Calu3 (cell line): ENCODE measurements at regions not wholly inside any gene's neighbourhood (a gene's known extent, or its start where the extent isn't known, plus 50 kb on each side); places are given as distances from the start of the nearest gene placed in this dataset.

ENCODE experiments used
- BruUV-seq: library from RNA; stranded (reverse); fragments of 400-500 nt; replicated peaks from 2 replicates; lab custom pipeline; 2021; lab: Mats Ljungman, UMichigan
- CTCF ChIA-PET: fragments of 300-600 bp; sonication (Branson Sonifier 250); formaldehyde crosslinking; loops from one replicate; lab custom pipeline; 2022; ENCODE audit warnings: antibody characterized with exemption; lab: Charles Lee
- DNase-seq: peaks from one replicate; pipeline ENCODE4 v3.0.0; 2022
- H3K27ac Mint-ChIP-seq: one replicate; pipeline ENCODE4 v1.8.0; 2022; ENCODE audit warnings: mixed read lengths; ENCODE audit not compliant: unreplicated experiment
- H3K27me3 Mint-ChIP-seq: one replicate; pipeline ENCODE4 v1.8.0; 2022; ENCODE audit warnings: mixed read lengths; ENCODE audit not compliant: unreplicated experiment
- H3K36me3 Mint-ChIP-seq: one replicate; pipeline ENCODE4 v1.8.0; 2022; ENCODE audit warnings: mild to moderate bottlenecking, moderate library complexity, mixed read lengths; ENCODE audit not compliant: insufficient read depth, unreplicated experiment
- H3K4me1 Mint-ChIP-seq: one replicate; pipeline ENCODE4 v1.8.0; 2022; ENCODE audit warnings: mild to moderate bottlenecking, low read depth, mixed read lengths; ENCODE audit not compliant: unreplicated experiment
- H3K4me3 Mint-ChIP-seq: one replicate; pipeline ENCODE4 v1.8.0; 2022; ENCODE audit warnings: mild to moderate bottlenecking, low read depth, moderate library complexity, mixed read lengths; ENCODE audit not compliant: unreplicated experiment
- H3K9me3 Mint-ChIP-seq: one replicate; pipeline ENCODE4 v1.8.0; 2022; ENCODE audit warnings: low read depth, mixed read lengths; ENCODE audit not compliant: unreplicated experiment
- intact Hi-C: fragments of 100-400 bp; cut with micrococcal nuclease; formaldehyde crosslinking; loops from one replicate; pipeline ENCODE4 v1.10.0; 2022; ENCODE audit not compliant: unreplicated experiment
- TF ChIP-seq, protein P1 (sequence below): fragments of 200-600 bp; IDR thresholded peaks from one replicate; pipeline ENCODE4 v1.8.0; 2022; ENCODE audit warnings: antibody characterized with exemption; ENCODE audit not compliant: unreplicated experiment

DNA sequence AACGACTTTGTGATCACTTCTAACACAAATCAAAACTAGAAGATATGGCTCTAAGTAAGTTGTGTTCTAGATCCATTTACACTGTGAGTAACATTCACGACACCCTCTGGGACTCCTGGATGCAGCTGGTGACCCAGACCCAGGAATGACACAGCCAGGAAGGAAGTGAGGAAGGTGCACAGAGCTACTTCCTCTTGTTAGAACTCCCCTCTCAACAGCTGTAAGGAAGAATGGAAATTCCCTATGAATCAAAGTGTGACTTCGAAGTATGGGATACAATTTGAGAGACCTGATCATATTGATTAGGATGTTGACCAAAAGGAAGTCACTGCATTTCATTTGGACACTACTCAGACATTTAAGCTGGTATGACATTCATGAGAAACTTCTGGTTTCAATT lies 185.3 kb downstream of the NRIP1 start:
- Mint-ChIP-seq H3K27me3 (no peaks in the 10 kb centered on the region), H3K4me3 (peak overlapping the region; percentile 17), H3K4me1 (peaks cover 69% of the 10 kb centered on the region), H3K36me3 (peaks cover 6% of the 10 kb centered on the region), H3K9me3 (no peaks in the 10 kb centered on the region), H3K27ac (peak overlapping the region; percentile 93)
- CTCF ChIA-PET = interaction anchor here (1.2 to 1.6 kb wide), 2 partner anchors 10 to 15 kb away, joined by 3 to 5 read pairs; no protein-coding TSS in a partner anchor
- no TSS peak for BruUV-seq
- intact Hi-C loops = loop anchor here (5.0 kb wide), 5 partner anchors 63 to 343 kb away; partner anchors contain the start of gene NRIP1
- no peak for DNase-seq
- TF ChIP-seq, protein P1, sequence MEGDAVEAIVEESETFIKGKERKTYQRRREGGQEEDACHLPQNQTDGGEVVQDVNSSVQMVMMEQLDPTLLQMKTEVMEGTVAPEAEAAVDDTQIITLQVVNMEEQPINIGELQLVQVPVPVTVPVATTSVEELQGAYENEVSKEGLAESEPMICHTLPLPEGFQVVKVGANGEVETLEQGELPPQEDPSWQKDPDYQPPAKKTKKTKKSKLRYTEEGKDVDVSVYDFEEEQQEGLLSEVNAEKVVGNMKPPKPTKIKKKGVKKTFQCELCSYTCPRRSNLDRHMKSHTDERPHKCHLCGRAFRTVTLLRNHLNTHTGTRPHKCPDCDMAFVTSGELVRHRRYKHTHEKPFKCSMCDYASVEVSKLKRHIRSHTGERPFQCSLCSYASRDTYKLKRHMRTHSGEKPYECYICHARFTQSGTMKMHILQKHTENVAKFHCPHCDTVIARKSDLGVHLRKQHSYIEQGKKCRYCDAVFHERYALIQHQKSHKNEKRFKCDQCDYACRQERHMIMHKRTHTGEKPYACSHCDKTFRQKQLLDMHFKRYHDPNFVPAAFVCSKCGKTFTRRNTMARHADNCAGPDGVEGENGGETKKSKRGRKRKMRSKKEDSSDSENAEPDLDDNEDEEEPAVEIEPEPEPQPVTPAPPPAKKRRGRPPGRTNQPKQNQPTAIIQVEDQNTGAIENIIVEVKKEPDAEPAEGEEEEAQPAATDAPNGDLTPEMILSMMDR = no peak

DNA sequence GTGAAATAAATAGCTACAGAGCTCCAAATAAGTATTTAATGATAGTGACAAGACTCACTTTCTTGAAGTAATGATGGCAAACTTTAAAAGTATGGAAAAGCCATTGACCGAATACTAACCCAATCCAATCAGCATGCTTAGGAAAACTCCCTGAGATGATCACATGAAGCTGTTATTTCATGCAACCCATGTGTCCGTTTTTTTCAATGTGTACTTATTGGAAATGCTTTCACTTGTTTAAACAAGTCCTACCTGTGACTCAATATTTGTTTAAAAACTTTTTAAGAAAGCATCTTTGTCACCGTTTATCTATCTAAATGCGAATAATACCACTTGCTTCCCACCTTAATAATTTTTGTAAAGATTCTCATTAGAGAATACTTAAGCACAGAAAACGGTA lies 185.8 kb downstream of the NRIP1 start:
- Mint-ChIP-seq H3K36me3 (peaks cover 6% of the 10 kb centered on the region), H3K27me3 (no peaks in the 10 kb centered on the region), H3K27ac (peak overlapping the region; percentile 93), H3K4me1 (peaks cover 70% of the 10 kb centered on the region), H3K4me3 (peak overlapping the region; percentile 20), H3K9me3 (no peaks in the 10 kb centered on the region)
- DNase-seq = no peak
- intact Hi-C loops = loop anchor here (5.0 kb wide), 5 partner anchors 63 to 343 kb away; partner anchors contain the start of gene NRIP1
- TF ChIP-seq, protein P1 = no peak
- CTCF ChIA-PET = interaction anchor here (0.8 to 1.6 kb wide), 3 partner anchors 10 to 604 kb away, joined by 3 to 5 read pairs (median 3); no protein-coding TSS in a partner anchor
- no TSS peak for BruUV-seq

DNA sequence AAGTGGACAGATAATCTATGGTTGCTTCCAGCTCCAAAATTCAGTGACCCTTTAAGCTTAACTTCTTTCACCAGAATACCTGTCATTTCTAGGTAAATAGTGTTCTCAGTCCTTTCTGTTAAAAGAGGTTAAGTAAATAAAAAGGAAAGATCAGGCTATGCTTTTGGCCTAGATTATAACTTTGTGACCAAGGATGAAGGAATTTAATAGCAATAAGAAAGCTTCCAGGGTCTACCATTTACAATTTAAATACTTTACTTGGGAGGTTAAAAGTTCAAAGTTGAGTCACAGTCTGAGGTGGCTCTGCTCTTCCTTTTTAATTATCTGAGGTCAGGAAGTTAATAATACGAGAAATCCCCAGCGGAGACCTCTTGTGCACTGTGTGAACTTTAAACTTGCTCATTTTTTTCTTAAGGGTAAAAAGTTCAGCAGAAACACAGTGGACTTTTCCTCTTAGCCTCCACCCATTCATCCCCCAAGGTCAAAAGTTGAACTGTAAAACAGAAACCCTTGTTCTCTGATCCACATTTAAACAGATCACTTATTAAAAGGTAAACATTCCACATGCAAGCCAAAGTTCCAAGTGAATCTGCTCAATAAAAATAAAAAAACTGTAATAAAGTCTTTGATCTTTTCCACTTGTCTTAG lies 187.1 kb downstream of the NRIP1 start:
- peak overlapping the region; percentile 93 for H3K27ac Mint-ChIP-seq
- no TSS peak for BruUV-seq

DNA sequence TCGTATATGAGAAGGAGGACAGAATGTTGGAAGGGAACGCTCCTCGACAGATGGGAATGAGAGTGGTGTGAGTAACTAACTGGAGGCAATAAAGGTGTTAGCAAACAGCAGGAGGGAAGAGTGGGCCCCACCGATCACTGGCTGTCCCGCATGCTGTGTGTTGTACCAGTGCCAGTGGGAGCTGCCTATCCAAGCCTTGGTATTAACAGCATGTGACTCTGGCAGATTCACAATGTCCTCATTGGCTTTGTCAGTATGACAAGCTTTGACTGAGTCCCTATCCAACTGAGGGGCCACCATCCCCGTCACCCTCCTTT lies 188.3 kb downstream of the NRIP1 start:
- DNase-seq = no peak
- BruUV-seq = no TSS peak
- intact Hi-C loops = loop anchor here (2.0 to 5.0 kb wide), 6 partner anchors 66 to 346 kb away; partner anchors contain the start of gene NRIP1
- Mint-ChIP-seq H3K27me3 (no peaks in the 10 kb centered on the region), H3K27ac (peak overlapping the region; percentile 93), H3K4me3 (no peak overlapping the region), H3K36me3 (peaks cover 6% of the 10 kb centered on the region), H3K4me1 (peaks cover 79% of the 10 kb centered on the region), H3K9me3 (no peaks in the 10 kb centered on the region)
- CTCF ChIA-PET = interaction anchor here (0.7 to 1.3 kb wide), 2 partner anchors 12 to 84 kb away, joined by 4 to 5 read pairs; no protein-coding TSS in a partner anchor
- TF ChIP-seq, protein P1 = no peak

More for the DNA sequence above, 187.1 kb downstream of the NRIP1 start:
- H3K9me3 Mint-ChIP-seq = no peaks in the 10 kb centered on the region
- TF ChIP-seq, protein P1 = no peak
- CTCF ChIA-PET = no interaction called here
- intact Hi-C loops = loop anchor here (2.0 to 5.0 kb wide), 6 partner anchors 65 to 345 kb away; partner anchors contain the start of gene NRIP1
- H3K4me3 Mint-ChIP-seq = no peak overlapping the region
- peaks cover 81% of the 10 kb centered on the region for H3K4me1 Mint-ChIP-seq
- H3K27me3 Mint-ChIP-seq = no peaks in the 10 kb centered on the region
- peak; percentile 29 for DNase-seq
- peaks cover 6% of the 10 kb centered on the region for H3K36me3 Mint-ChIP-seq
